Pancreas (tissue), 10 donors: ENCODE measurements at regions not wholly inside any gene's neighbourhood (a gene's known extent, or its start where the extent isn't known, plus 50 kb on each side); places are given as distances from the start of the nearest gene placed in this dataset.

Experiments used
- ATAC-seq, 4 donors: fragments of 200-7000 bp; cut with Tn5 transposase; one replicate each; pipeline versions ENCODE4 v1.8.0 to v1.9.1; 2020; ENCODE audit warnings: mild to moderate bottlenecking in 4 of 4, moderate library complexity in 4 of 4
- DNase-seq, 6 donors: peaks; one replicate each; pipeline ENCODE4 v3.0.0-alpha.2; 2020
- FAIRE-seq: peaks from 2 replicates; lab custom pipeline; 2012; peaks lifted over from hg19 to GRCh38; lab: Jason Lieb, UNC
- H3K27ac ChIP-seq, 4 donors: fragments of 200-600 bp; sonication (generic); 1 replicate in 3 of 4; 2 replicates in 1 of 4; pipeline versions ENCODE4 v1.5.0 to v1.8.0; 2020
- H3K27me3 ChIP-seq, 4 donors: fragments of 200-600 bp; one replicate each; pipeline ENCODE4 v1.8.0; 2021
- H3K36me3 ChIP-seq, 3 donors: fragments of 200-600 bp; sonication (generic) in 1 of 3; one replicate each; pipeline versions ENCODE4 v1.5.0 to v1.8.0; 2020 to 2021
- H3K4me1 ChIP-seq, 3 donors: fragments of 200-600 bp; one replicate each; pipeline ENCODE4 v1.8.0; 2021
- H3K4me3 ChIP-seq, 4 donors: fragments of 200-600 bp; sonication (generic) in 2 of 4; one replicate each; pipeline versions ENCODE4 v1.5.0 to v1.8.0; 2020 to 2021
- H3K9me3 ChIP-seq, 4 donors: fragments of 200-600 bp; one replicate each; pipeline ENCODE4 v1.8.0; 2021
- CTCF ChIP-seq, 4 donors: fragments of 200-600 bp; sonication (generic) in 3 of 4; IDR thresholded peaks; one replicate each; pipeline versions ENCODE4 v1.5.0 to v1.8.0; 2021; ENCODE audit warnings: antibody characterized with exemption in 4 of 4
- WGBS, 2 donors: extraction: QIAGEN DNeasy Blood & Tissue Kit; methylation state at CpG; one replicate each; pipeline ENCODE4 v1.1.7; 2013; 5-methylcytosine and 5-hydroxymethylcytosine counted together
- intact Hi-C, 3 donors: fragments of 100-400 bp; cut with DNase I; formaldehyde crosslinking; loops; one replicate each; pipeline versions ENCODE4 v1.11.1 to v1.14.2; 2022
- donor health status: healthy with polysubstance abuse.
- donor health status: DM: no; HTN: no; CAD: no; lungs with moderate emphysema.
- donor health status: DM: no; HTN: no; CAD: no.
- donor health status: control.
- donor health status: control.
- donor health status: Bipolar disorder and iron deficiency.
- donor health status: DM: yes; HTN: yes; CAD: no.
- donor health status: DM: no; HTN: no; CAD: no.
- donor health status: DM: no; HTN: no; CAD: no.
- donor health status: DM: yes; HTN: yes; CAD: no.

GRCh38 chr22:47448231-47449223, 686.1 kb downstream of the TBC1D22A start:
- no peak for ATAC-seq
- intact Hi-C loops = no loop called here

GRCh38 chr22:47446821-47447810, 684.7 kb downstream of the TBC1D22A start:
- intact Hi-C loops = no loop called here
- no peak for TF ChIP-seq CTCF (IDR thresholded peaks at IDR 0.05)
- Histone ChIP-seq H3K4me1 (no peaks in the 10 kb centered on the region), H3K27ac (no peak overlapping the region), H3K4me3 (no peak overlapping the region), H3K9me3 (no peaks in the 10 kb centered on the region), H3K27me3 (peaks cover 0 to 3% (median 0%) of the 10 kb centered on the region in 4 donors), H3K36me3 (no peaks in the 10 kb centered on the region)
- ATAC-seq = no peak
- no peak for FAIRE-seq
- 77 to 83% methylated on average over 28 of the region's 28 CpGs for WGBS, 2 donors
- DNase-seq = peak in 1 of 6 donors; percentile 15

More at GRCh38 chr22:47448231-47449223, 686.1 kb downstream of the TBC1D22A start:
- H3K4me3 ChIP-seq = no peak overlapping the region
- H3K36me3 ChIP-seq = no peaks in the 10 kb centered on the region
- no peak overlapping the region for H3K27ac ChIP-seq
- FAIRE-seq (no peak), DNase-seq (no peak)
- peaks cover 0 to 3% (median 0%) of the 10 kb centered on the region in 4 donors for H3K27me3 ChIP-seq
- WGBS, 2 donors = 70 to 78% methylated on average over 19 of the region's 19 CpGs
- no peak for TF ChIP-seq CTCF (IDR thresholded peaks at IDR 0.05)
- H3K9me3 ChIP-seq = no peaks in the 10 kb centered on the region
- H3K4me1 ChIP-seq = no peaks in the 10 kb centered on the region

- Histone ChIP-seq H3K9me3 (no peaks in the 10 kb centered on the region), H3K27ac (no peak overlapping the region), H3K27me3 (peaks cover 0 to 3% (median 0%) of the 10 kb centered on the region in 4 donors), H3K4me3 (no peak overlapping the region), H3K4me1 (no peaks in the 10 kb centered on the region), H3K36me3 (no peaks in the 10 kb centered on the region)
- FAIRE-seq (no peak), DNase-seq (peak in 1 of 6 donors; percentile 21), ATAC-seq (no peak)
- intact Hi-C loops = no loop called here
- no peak for TF ChIP-seq CTCF (IDR thresholded peaks at IDR 0.05)
- WGBS, 2 donors = 76 to 89% methylated on average over 8 of the region's 8 CpGs
Observed at GRCh38 chr22:47446331-47446730, 683.9 kb downstream of the TBC1D22A start.

GRCh38 chr22:47445716-47446290, 683.4 kb downstream of the TBC1D22A start:
- no peak for DNase-seq
- WGBS, 2 donors = 53 to 61% methylated on average over 10 of the region's 10 CpGs
- H3K27me3 ChIP-seq = peaks cover 0 to 3% (median 0%) of the 10 kb centered on the region in 4 donors
- H3K9me3 ChIP-seq = no peaks in the 10 kb centered on the region
- FAIRE-seq = no peak
- TF ChIP-seq CTCF (IDR thresholded peaks at IDR 0.05) = no peak
- H3K27ac ChIP-seq = no peak overlapping the region
- intact Hi-C loops = no loop called here
- H3K4me3 ChIP-seq = no peak overlapping the region
- no peaks in the 10 kb centered on the region for H3K4me1 ChIP-seq
- H3K36me3 ChIP-seq = no peaks in the 10 kb centered on the region
- no peak for ATAC-seq
